Esophagus squamous epithelium (tissue), 5 donors: ENCODE measurements at regions not wholly inside any gene's neighbourhood (a gene's known extent, or its start where the extent isn't known, plus 50 kb on each side); places are given as distances from the start of the nearest gene placed in this dataset.

Source experiments
- DNase-seq: peaks from one replicate; lab custom pipeline; 2025; lab: John Stamatoyannopoulos, UW
- H3K27ac ChIP-seq, 4 donors: fragments of 200-600 bp; sonication (generic); one replicate each; pipeline ENCODE4 v1.5.1; 2016 to 2019; ENCODE audit warnings: mild to moderate bottlenecking in 1 of 4
- H3K27me3 ChIP-seq, 4 donors: fragments of 200-600 bp; sonication (generic); 1 replicate in 3 of 4; 2 replicates in 1 of 4; pipeline versions ENCODE4 v1.5.1 to v1.6.0; 2017 to 2021; ENCODE audit warnings: antibody characterized with exemption in 1 of 4
- H3K36me3 ChIP-seq, 3 donors: fragments of 200-600 bp; sonication (generic); one replicate each; pipeline ENCODE4 v1.5.1; 2016 to 2019
- H3K4me1 ChIP-seq, 3 donors: fragments of 200-600 bp; sonication (generic); one replicate each; pipeline ENCODE4 v1.5.1; 2017 to 2019
- H3K4me3 ChIP-seq, 4 donors: fragments of 200-600 bp; sonication (generic); 1 replicate in 3 of 4; 2 replicates in 1 of 4; pipeline ENCODE4 v1.5.1; 2016 to 2019; ENCODE audit warnings: mild to moderate bottlenecking in 2 of 4, moderate library complexity in 1 of 4
- H3K9me3 ChIP-seq, 3 donors: fragments of 200-600 bp; sonication (generic); one replicate each; pipeline ENCODE4 v1.5.1; 2016 to 2019
- CTCF ChIP-seq, 6 experiments: fragments of 450-650 bp in 4 of 6; fragments of 200-600 bp in 2 of 6; sonication (generic) in 2 of 6; IDR thresholded peaks; one replicate each; pipeline ENCODE4 v1.5.1; 2016 to 2019; ENCODE audit warnings: antibody characterized with exemption in 6 of 6, mild to moderate bottlenecking in 4 of 6, moderate library complexity in 4 of 6
- POLR2A ChIP-seq, 4 donors: fragments of 450-650 bp; IDR thresholded peaks; one replicate each; pipeline ENCODE4 v1.6.1; 2017; ENCODE audit warnings: antibody characterized with exemption in 4 of 4, mild to moderate bottlenecking in 4 of 4, moderate library complexity in 3 of 4
- WGBS, 2 donors: methylation state at CpG; one replicate each; pipeline ENCODE4 v1.1.5; 2018; 5-methylcytosine and 5-hydroxymethylcytosine counted together
- intact Hi-C: fragments of 100-400 bp; cut with DNase I; formaldehyde crosslinking; loops from one replicate; pipeline ENCODE4 v1.15.0; 2022
- donor health status: DM: yes; HTN: yes; CAD: no.

- WGBS, 2 donors, result 77 to 85% methylated on average over 5 of the region's 5 CpGs
- TF ChIP-seq CTCF (IDR thresholded peaks at IDR 0.05) (no peak), POLR2A (IDR thresholded peaks at IDR 0.05) (no peak)
- Histone ChIP-seq H3K4me3 (no peak overlapping the region), H3K9me3 (no peaks in the 10 kb centered on the region), H3K36me3 (no peaks in the 10 kb centered on the region), H3K27me3 (no peaks in the 10 kb centered on the region), H3K4me1 (peaks cover 0 to 29% (median 0%) of the 10 kb centered on the region in 3 donors), H3K27ac (no peak overlapping the region)
- no peak for DNase-seq
- intact Hi-C loops, result no loop called here
Observed at GRCh38 chr5:73264631-73265030, 91.6 kb downstream of the TMEM174 start.

- TF ChIP-seq CTCF (IDR thresholded peaks at IDR 0.05) (no peak), POLR2A (IDR thresholded peaks at IDR 0.05) (no peak)
Observed at GRCh38 chr5:73263001-73263710, 90.2 kb downstream of the TMEM174 start.

GRCh38 chr5:73256862-73257261, 83.9 kb downstream of the TMEM174 start:
- no peak for DNase-seq

More at GRCh38 chr5:73263001-73263710, 90.2 kb downstream of the TMEM174 start:
- H3K36me3 ChIP-seq, result no peaks in the 10 kb centered on the region
- H3K4me3 ChIP-seq, result no peak overlapping the region
- H3K4me1 ChIP-seq, result peaks cover 0 to 26% (median 0%) of the 10 kb centered on the region in 3 donors
- H3K27ac ChIP-seq, result peak overlapping the region in 1 of 4 donors; percentile 5
- intact Hi-C loops, result no loop called here
- no peaks in the 10 kb centered on the region for H3K9me3 ChIP-seq
- H3K27me3 ChIP-seq, result no peaks in the 10 kb centered on the region
- DNase-seq, result no peak

GRCh38 chr5:73256462-73256861, 83.5 kb downstream of the TMEM174 start:
- no peak for DNase-seq

More at GRCh38 chr5:73256862-73257261, 83.9 kb downstream of the TMEM174 start:
- Histone ChIP-seq H3K9me3 (peaks cover 0 to 2% (median 0%) of the 10 kb centered on the region in 3 donors), H3K4me1 (no peaks in the 10 kb centered on the region), H3K4me3 (no peak overlapping the region), H3K27ac (no peak overlapping the region), H3K36me3 (no peaks in the 10 kb centered on the region), H3K27me3 (no peaks in the 10 kb centered on the region)
- TF ChIP-seq CTCF (IDR thresholded peaks at IDR 0.05) (no peak), POLR2A (IDR thresholded peaks at IDR 0.05) (no peak)
- 43 to 76% methylated on average over 1 of the region's 1 CpG for WGBS, 2 donors
- intact Hi-C loops, result no loop called here

More at GRCh38 chr5:73256462-73256861, 83.5 kb downstream of the TMEM174 start:
- H3K27ac ChIP-seq, result no peak overlapping the region
- TF ChIP-seq CTCF (IDR thresholded peaks at IDR 0.05) (no peak), POLR2A (IDR thresholded peaks at IDR 0.05) (no peak)
- H3K36me3 ChIP-seq, result no peaks in the 10 kb centered on the region
- H3K4me1 ChIP-seq, result no peaks in the 10 kb centered on the region
- WGBS, 2 donors, result 68 to 85% methylated on average over 2 of the region's 2 CpGs
- no peaks in the 10 kb centered on the region for H3K27me3 ChIP-seq
- H3K9me3 ChIP-seq, result peaks cover 0 to 2% (median 0%) of the 10 kb centered on the region in 3 donors
- no peak overlapping the region for H3K4me3 ChIP-seq
- intact Hi-C loops, result no loop called here
